ENCODE measurements at regions not wholly inside any gene's neighbourhood (a gene's known extent, or its start where the extent isn't known, plus 50 kb on each side); places are given as distances from the start of the nearest gene placed in this dataset.

DNA sequence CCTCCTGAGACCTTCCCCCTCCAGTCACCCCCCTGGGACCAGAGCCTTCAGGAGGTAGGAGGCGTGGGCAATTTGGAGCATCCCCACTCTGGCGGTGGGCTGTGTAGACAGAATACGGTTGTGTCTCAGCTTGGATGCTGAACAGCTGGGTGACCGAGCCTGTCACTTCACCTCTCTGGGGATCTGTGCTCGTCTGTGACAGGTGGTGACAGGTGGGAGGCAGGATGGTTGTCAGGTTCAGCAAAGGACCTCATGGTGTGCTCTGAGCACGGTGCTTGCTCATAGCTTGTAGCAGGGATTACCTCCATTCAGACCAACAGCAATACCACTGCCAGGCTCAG is 186.5 kb upstream of the HS6ST1 start:
- peaks cover 5% of the 10 kb centered on the region; the same call in 1 of the 2 replicates for H3K4me1 ChIP-seq (ENCODE audit: low read length)
- H3K36me3 ChIP-seq (replicated peaks; ENCODE audit: insufficient read depth, low read length) = no peaks in the 10 kb centered on the region
- TF ChIP-seq EZH2phosphoT487 (IDR thresholded peaks at IDR 0.05; ENCODE audit: low read length) (no peak), EZH2 (optimal IDR thresholded peaks at IDR 0.05; ENCODE audit: low read depth, low read length) (no peak)
- TF ChIP-seq, protein P1, sequence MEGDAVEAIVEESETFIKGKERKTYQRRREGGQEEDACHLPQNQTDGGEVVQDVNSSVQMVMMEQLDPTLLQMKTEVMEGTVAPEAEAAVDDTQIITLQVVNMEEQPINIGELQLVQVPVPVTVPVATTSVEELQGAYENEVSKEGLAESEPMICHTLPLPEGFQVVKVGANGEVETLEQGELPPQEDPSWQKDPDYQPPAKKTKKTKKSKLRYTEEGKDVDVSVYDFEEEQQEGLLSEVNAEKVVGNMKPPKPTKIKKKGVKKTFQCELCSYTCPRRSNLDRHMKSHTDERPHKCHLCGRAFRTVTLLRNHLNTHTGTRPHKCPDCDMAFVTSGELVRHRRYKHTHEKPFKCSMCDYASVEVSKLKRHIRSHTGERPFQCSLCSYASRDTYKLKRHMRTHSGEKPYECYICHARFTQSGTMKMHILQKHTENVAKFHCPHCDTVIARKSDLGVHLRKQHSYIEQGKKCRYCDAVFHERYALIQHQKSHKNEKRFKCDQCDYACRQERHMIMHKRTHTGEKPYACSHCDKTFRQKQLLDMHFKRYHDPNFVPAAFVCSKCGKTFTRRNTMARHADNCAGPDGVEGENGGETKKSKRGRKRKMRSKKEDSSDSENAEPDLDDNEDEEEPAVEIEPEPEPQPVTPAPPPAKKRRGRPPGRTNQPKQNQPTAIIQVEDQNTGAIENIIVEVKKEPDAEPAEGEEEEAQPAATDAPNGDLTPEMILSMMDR (IDR thresholded peaks at IDR 0.05; ENCODE audit: low read length) = no peak
- no peaks in the 10 kb centered on the region for H3K9me2 ChIP-seq (replicated peaks; ENCODE audit: insufficient read depth, low read length)
- H3K27ac ChIP-seq (ENCODE audit: low read length) = no peak overlapping the region
- H2AFZ ChIP-seq (ENCODE audit: low read length) = no peak overlapping the region
- no peaks in the 10 kb centered on the region for H3K79me2 ChIP-seq (ENCODE audit: low read length)
- no peak overlapping the region for H3K9ac ChIP-seq (ENCODE audit: low read length)
- H3F3A ChIP-seq (ENCODE audit: insufficient read depth, low read length) = no peaks in the 10 kb centered on the region
- DNase-seq = no peak
- H3K27me3 ChIP-seq (replicated peaks; ENCODE audit: insufficient read depth, low read length) = no peaks in the 10 kb centered on the region
- no peak overlapping the region for H3K4me3 ChIP-seq (ENCODE audit: low read length)
- H4K20me1 ChIP-seq (ENCODE audit: insufficient read depth, low read length) = no peaks in the 10 kb centered on the region
- no peak overlapping the region for H3K4me2 ChIP-seq (ENCODE audit: low read depth, low read length)
- no peaks in the 10 kb centered on the region for H3K9me3 ChIP-seq (replicated peaks; ENCODE audit: insufficient read depth, low read length)

DNA sequence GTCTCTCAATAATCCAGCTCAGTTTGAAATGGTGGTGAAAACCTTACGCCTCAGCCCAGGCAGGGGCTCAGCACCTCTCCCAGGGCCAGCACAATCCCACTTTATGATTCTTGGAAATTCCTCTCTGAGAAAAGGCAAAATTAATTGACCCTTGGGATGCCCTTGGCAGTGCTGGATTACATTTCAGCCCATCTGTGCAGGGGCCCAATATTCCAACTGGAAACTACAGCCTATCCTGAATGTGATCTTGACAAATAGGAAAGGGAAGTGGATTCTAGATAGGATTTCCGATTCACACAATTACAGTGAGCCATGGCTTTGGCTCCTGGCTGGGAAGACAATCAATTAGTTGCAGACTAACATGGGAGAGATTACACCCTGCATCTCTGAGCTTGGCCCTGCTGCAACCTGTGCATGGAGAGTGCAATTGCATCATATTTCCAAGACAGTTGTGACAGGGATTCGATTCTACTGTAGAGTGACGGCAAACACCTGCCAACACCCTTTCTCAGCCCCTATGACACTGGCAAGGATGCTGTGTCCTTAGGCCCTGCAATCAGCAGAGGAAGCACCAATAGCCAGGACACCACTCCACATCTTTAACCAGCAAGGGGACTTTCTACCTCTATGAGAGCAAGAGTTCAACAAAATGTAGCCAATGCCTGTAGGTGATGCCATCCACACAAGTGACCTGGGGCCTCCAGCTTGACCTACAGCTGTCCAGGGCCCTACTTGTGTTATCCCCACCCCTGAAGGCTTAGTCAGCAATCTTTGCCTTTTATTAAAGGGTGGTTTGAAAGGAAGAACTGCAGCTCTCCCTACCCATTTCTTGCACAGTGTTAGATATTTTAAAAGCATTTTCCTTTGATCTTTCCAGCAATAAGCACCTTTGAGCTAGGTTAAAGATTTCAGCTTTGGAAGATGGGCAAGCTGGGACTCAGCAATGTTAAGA is 187.2 kb upstream of the HS6ST1 start:
- Histone ChIP-seq H3K79me2 (ENCODE audit: low read length) (no peaks in the 10 kb centered on the region), H3K4me1 (ENCODE audit: low read length) (peaks cover 5% of the 10 kb centered on the region; the same call in 1 of the 2 replicates), H3K9me2 (replicated peaks; ENCODE audit: insufficient read depth, low read length) (no peaks in the 10 kb centered on the region), H3K27ac (ENCODE audit: low read length) (no peak overlapping the region), H3K36me3 (replicated peaks; ENCODE audit: insufficient read depth, low read length) (no peaks in the 10 kb centered on the region), H3K9me3 (replicated peaks; ENCODE audit: insufficient read depth, low read length) (no peaks in the 10 kb centered on the region; the same call in 1 of the 2 replicates), H2AFZ (ENCODE audit: low read length) (no peak overlapping the region), H3K27me3 (replicated peaks; ENCODE audit: insufficient read depth, low read length) (no peaks in the 10 kb centered on the region), H3F3A (ENCODE audit: insufficient read depth, low read length) (no peaks in the 10 kb centered on the region), H4K20me1 (ENCODE audit: insufficient read depth, low read length) (no peaks in the 10 kb centered on the region), H3K9ac (ENCODE audit: low read length) (no peak overlapping the region), H3K4me2 (ENCODE audit: low read depth, low read length) (no peak overlapping the region), H3K4me3 (ENCODE audit: low read length) (no peak overlapping the region)
- TF ChIP-seq EZH2phosphoT487 (IDR thresholded peaks at IDR 0.05; ENCODE audit: low read length) = no peak
- no peak for DNase-seq

DNA sequence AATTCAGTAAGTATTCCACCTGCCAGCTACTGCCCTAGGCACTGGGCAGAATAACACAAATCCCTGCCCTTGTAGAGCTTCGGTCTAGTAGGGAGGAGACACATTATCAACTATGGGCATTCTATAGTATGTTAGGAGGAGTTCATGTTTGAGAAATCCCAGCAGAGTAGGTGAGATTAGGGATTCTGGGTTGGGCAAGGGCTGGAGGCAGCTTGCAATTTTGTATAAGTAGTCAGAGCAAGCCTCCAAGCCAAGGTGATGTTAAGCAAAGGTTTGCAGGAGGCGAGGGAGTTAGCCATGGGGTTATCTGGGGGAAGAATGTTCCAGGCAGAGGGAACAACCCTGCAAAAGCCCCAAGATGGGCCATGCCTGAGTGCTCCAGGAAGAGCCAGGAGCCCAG is 187.9 kb upstream of the HS6ST1 start:
- no peak overlapping the region for H2AFZ ChIP-seq (ENCODE audit: low read length)
- H4K20me1 ChIP-seq (ENCODE audit: insufficient read depth, low read length) = no peaks in the 10 kb centered on the region
- H3K9ac ChIP-seq (ENCODE audit: low read length) = no peak overlapping the region
- H3K9me3 ChIP-seq (replicated peaks; ENCODE audit: insufficient read depth, low read length) = no peaks in the 10 kb centered on the region; the same call in 1 of the 2 replicates
- no peaks in the 10 kb centered on the region for H3F3A ChIP-seq (ENCODE audit: insufficient read depth, low read length)
- H3K27me3 ChIP-seq (replicated peaks; ENCODE audit: insufficient read depth, low read length) = no peaks in the 10 kb centered on the region
- H3K4me2 ChIP-seq (ENCODE audit: low read depth, low read length) = no peak overlapping the region
- H3K27ac ChIP-seq (ENCODE audit: low read length) = no peak overlapping the region
- H3K4me1 ChIP-seq (ENCODE audit: low read length) = peaks cover 5% of the 10 kb centered on the region; the same call in 1 of the 2 replicates
- no peaks in the 10 kb centered on the region for H3K36me3 ChIP-seq (replicated peaks; ENCODE audit: insufficient read depth, low read length)
- H3K79me2 ChIP-seq (ENCODE audit: low read length) = no peaks in the 10 kb centered on the region
- no peak for TF ChIP-seq EZH2phosphoT487 (IDR thresholded peaks at IDR 0.05; ENCODE audit: low read length)
- TF ChIP-seq, protein P1 (IDR thresholded peaks at IDR 0.05; ENCODE audit: low read length) = no peak
- no peak for TF ChIP-seq EZH2 (optimal IDR thresholded peaks at IDR 0.05; ENCODE audit: low read depth, low read length)
- no peaks in the 10 kb centered on the region for H3K9me2 ChIP-seq (replicated peaks; ENCODE audit: insufficient read depth, low read length)
- H3K4me3 ChIP-seq (ENCODE audit: low read length) = no peak overlapping the region
- DNase-seq = no peak
